Activated B cell treated with CpG ODN at 0.5 μM for 24 hours (primary cell): ENCODE measurements at regions not wholly inside any gene's neighbourhood (a gene's known extent, or its start where the extent isn't known, plus 50 kb on each side); places are given as distances from the start of the nearest gene placed in this dataset.

Source experiments
- ATAC-seq: fragments of 200-7000 bp; cut with Tn5 transposase; one replicate; pipeline ENCODE4 v1.10.0; 2021; ENCODE audit warnings: low read depth, mild to moderate bottlenecking, moderate library complexity
- CTCF ChIA-PET: fragments of 350-600 bp; sonication (Branson Sonifier 250); formaldehyde crosslinking; loops from one replicate; lab custom pipeline; 2021; ENCODE audit warnings: antibody characterized with exemption; lab: Charles Lee
- POLR2A ChIA-PET: fragments of 350-600 bp; sonication (Branson Sonifier 250); formaldehyde crosslinking; loops from one replicate; lab custom pipeline; 2021; ENCODE audit warnings: antibody characterized with exemption; lab: Charles Lee
- DNase-seq: peaks from one replicate; pipeline ENCODE4 v3.0.0; 2022
- H3K27ac Mint-ChIP-seq: one replicate; pipeline ENCODE4 v1.8.0; 2020; ENCODE audit warnings: mixed read lengths
- H3K27me3 Mint-ChIP-seq: one replicate; pipeline ENCODE4 v1.8.0; 2021; ENCODE audit warnings: mixed read lengths
- H3K36me3 Mint-ChIP-seq: one replicate; pipeline ENCODE4 v1.8.0; 2021; ENCODE audit warnings: low read depth, mixed read lengths
- H3K4me1 Mint-ChIP-seq: one replicate; pipeline ENCODE4 v1.8.0; 2021; ENCODE audit warnings: mixed read lengths
- H3K4me3 Mint-ChIP-seq: one replicate; pipeline ENCODE4 v1.8.0; 2020; ENCODE audit warnings: mild to moderate bottlenecking, mixed read lengths
- H3K9me3 Mint-ChIP-seq: one replicate; pipeline ENCODE4 v1.8.0; 2020; ENCODE audit warnings: mixed read lengths
- CTCF ChIP-seq: fragments of 200-600 bp; IDR thresholded peaks from one replicate; pipeline ENCODE4 v1.8.0; 2022; ENCODE audit warnings: antibody characterized with exemption, mild to moderate bottlenecking
- intact Hi-C: fragments of 100-400 bp; cut with micrococcal nuclease; formaldehyde crosslinking; loops from one replicate; pipeline ENCODE4 v1.15.1; 2024

- Mint-ChIP-seq H3K4me3 (no peak overlapping the region), H3K4me1 (no peaks in the 10 kb centered on the region), H3K27ac (no peak overlapping the region), H3K36me3 (no peaks in the 10 kb centered on the region), H3K27me3 (no peaks in the 10 kb centered on the region), H3K9me3 (no peaks in the 10 kb centered on the region)
- no peak for TF ChIP-seq CTCF
- ATAC-seq (no peak), DNase-seq (no peak)
- ChIA-PET CTCF (no interaction called here), POLR2A (no interaction called here)
- intact Hi-C loops = no loop called here
Observed at GRCh38 chr10:33073641-33074415, 115.8 kb upstream of the ITGB1 start.

GRCh38 chr10:33071857-33072256, 113.8 kb upstream of the ITGB1 start:
- intact Hi-C loops = no loop called here
- TF ChIP-seq CTCF = no peak
- no peak for DNase-seq
- ATAC-seq = no peak
- Mint-ChIP-seq H3K4me3 (no peak overlapping the region), H3K27me3 (peaks cover 3% of the 10 kb centered on the region), H3K9me3 (no peaks in the 10 kb centered on the region), H3K4me1 (no peaks in the 10 kb centered on the region), H3K36me3 (no peaks in the 10 kb centered on the region), H3K27ac (no peak overlapping the region)
- CTCF ChIA-PET = no interaction called here
- POLR2A ChIA-PET = no interaction called here

GRCh38 chr10:33070101-33070500, 112.1 kb upstream of the ITGB1 start:
- Mint-ChIP-seq H3K36me3 (no peaks in the 10 kb centered on the region), H3K4me1 (no peaks in the 10 kb centered on the region), H3K27ac (no peak overlapping the region), H3K4me3 (no peak overlapping the region), H3K27me3 (peaks cover 3% of the 10 kb centered on the region), H3K9me3 (no peaks in the 10 kb centered on the region)
- no peak for TF ChIP-seq CTCF
- DNase-seq = no peak
- no peak for ATAC-seq
- intact Hi-C loops = no loop called here
- POLR2A ChIA-PET = no interaction called here
- CTCF ChIA-PET = no interaction called here

- ChIA-PET POLR2A (no interaction called here), CTCF (no interaction called here)
- peaks cover 3% of the 10 kb centered on the region for H3K27me3 Mint-ChIP-seq
- intact Hi-C loops = no loop called here
- H3K27ac Mint-ChIP-seq = no peak overlapping the region
- TF ChIP-seq CTCF = no peak
- H3K9me3 Mint-ChIP-seq = no peaks in the 10 kb centered on the region
- H3K4me3 Mint-ChIP-seq = no peak overlapping the region
- no peaks in the 10 kb centered on the region for H3K4me1 Mint-ChIP-seq
- H3K36me3 Mint-ChIP-seq = no peaks in the 10 kb centered on the region
- ATAC-seq (no peak), DNase-seq (no peak)
Observed at GRCh38 chr10:33067917-33068316, 109.9 kb upstream of the ITGB1 start.

GRCh38 chr10:33067481-33067880, 109.5 kb upstream of the ITGB1 start:
- H3K9me3 Mint-ChIP-seq = no peaks in the 10 kb centered on the region
- CTCF ChIA-PET = no interaction called here
- H3K27ac Mint-ChIP-seq = no peak overlapping the region
- no peak overlapping the region for H3K4me3 Mint-ChIP-seq
- intact Hi-C loops = no loop called here
- no peak for ATAC-seq
- peaks cover 3% of the 10 kb centered on the region for H3K27me3 Mint-ChIP-seq
- H3K36me3 Mint-ChIP-seq = no peaks in the 10 kb centered on the region
- TF ChIP-seq CTCF = no peak
- DNase-seq = no peak
- POLR2A ChIA-PET = no interaction called here
- H3K4me1 Mint-ChIP-seq = no peaks in the 10 kb centered on the region
